HG02973 (cell line): ENCODE measurements at regions not wholly inside any gene's neighbourhood (a gene's known extent, or its start where the extent isn't known, plus 50 kb on each side); places are given as distances from the start of the nearest gene placed in this dataset.

ENCODE experiments used
- ATAC-seq: cut with Tn5 transposase; IDR thresholded peaks from one replicate; pipeline ENCODE4 v1.9.1; 2021; ENCODE audit warnings: moderate library complexity; ENCODE audit not compliant: unreplicated experiment

DNA sequence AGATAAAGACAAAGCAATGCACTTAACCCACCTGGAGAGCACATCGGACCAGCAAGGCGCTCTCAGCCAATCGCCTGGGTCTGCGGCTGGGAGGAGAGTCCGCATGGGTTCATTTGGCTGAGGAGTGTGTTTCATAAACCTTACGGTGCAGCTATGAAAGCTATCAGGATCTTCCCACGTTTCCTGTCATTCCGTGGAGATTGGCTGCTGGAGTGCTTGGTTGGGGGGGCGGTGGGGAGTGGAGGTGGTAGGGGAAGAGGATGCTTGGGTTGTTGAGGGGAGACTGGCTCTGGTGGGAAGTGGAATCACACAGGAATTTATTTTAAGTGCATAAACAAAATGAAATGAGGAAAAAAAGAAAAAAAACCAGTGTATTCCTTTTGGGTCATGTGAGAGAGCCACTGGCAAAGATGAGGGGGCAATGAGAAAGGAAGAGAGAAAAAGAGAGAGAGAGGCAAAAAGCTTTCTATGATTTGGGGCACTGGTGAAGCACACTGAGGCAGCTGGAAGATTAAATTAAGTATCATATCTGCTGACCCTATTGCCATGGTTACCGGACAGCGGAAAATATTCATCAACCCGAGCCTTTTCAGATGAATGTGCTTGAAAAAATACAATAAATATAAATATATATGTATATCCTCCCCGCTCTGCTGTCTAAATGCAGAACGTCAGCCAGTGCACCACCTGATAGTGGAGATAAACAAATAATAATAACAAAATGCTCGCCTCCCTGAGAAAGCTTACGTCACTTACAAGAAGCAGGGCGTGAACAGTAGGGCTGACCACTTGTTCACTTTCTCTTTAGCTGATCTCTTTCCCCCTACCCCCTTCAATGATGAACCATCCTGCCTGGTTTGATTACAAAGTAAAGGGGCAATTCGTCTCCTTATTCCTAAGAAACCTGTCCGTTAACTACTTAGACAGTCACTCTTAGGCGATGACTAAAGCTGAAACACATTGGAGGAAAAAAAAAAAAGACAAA lies 457.0 kb upstream of the ZFHX3 start:
- ATAC-seq = no peak

DNA sequence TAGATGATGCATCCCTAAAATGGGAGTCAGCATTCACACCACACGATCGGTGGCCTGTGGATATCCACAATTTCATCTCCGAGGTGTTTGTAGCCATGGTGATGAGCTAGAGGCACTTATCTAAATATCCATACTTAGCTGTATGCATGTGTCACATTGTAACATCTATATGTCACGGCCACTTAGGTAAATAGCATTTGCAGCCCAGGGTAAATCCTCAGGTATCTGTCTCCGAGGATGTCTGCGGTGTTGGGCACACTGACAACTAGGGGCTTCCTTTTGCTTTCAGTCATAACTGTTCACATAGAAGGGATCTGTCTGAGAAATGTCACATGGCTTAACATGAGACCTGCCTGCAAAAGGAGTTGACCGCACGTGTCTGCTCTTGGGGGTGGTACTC lies 455.2 kb upstream of the ZFHX3 start:
- no peak for ATAC-seq

DNA sequence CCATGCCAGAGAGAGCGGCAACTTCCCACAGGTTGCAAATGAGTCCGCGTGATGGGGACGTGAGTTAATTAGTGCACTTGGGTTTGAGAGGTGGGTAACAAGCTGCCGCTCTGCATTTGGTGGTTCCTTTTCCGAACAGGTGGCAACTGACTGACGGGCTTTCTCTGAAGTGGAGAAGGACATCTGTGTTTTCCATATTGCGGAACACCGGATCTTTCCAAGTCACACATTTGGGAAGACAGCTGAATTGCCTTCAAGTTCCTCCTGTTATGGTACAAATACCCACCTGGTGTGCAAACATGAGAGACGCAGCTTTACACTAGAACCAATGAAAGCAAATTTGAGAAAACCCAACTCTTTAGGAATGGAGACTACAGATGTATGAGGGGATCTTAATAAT lies 451.3 kb upstream of the ZFHX3 start:
- no peak for ATAC-seq

DNA sequence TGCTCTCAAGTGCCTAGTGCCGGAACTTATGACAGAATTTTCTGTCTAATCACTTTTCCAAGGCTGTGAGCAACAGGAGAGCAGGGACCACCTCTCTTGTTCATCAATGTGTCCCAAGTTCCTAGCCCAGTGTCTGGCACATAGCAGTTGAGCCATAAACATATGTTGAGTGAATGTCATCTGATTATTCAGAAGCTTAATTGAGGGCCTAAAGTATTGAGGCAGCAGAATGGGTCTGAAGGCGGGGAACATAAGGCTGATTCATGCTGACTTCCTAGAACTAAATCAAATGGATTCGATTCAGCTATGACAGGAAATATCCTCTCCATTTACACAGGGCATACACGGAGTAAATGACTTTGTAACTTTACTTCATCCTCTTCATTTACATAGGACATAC lies 438.0 kb upstream of the ZFHX3 start:
- ATAC-seq = no peak

- no peak for ATAC-seq
Observed at GRCh38 chr16:73483934-73484711, 436.2 kb upstream of the ZFHX3 start.

DNA sequence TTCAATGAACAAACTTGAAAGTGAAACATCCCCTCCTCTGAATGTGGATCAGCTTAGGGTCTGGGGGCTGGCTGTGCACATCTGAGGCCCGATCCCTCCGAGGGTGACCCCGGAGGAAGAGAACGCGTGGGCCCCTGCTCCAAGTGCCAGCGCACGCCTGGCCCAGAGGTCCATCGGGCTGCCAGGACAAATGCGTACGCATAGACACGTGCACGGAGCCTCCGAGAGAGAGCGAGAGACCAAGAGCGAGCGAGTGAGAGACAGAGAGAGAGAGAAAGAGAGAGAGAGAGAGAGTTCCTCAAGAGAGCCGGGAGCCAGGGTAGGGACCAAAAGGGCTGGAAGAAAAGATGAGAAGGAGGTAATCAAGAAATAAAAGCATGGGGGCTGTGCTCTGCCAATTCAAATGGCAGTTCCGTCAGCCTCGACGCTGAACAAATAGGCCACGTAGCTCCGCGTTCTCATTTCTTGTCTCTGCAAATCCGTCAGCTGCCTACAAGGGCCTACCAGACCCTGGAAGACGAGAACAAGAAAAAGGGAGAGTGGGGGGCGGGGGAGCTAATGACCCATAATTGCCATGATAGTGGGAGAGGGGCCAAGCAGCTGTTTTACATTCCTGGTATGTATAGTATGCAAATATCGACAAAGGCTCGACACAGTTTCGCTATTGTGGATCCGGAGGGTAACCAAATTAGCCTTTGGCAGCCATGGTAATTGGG lies 435.3 kb upstream of the ZFHX3 start:
- no peak for ATAC-seq

GRCh38 chr16:73482310-73482709 lies 434.4 kb upstream of the ZFHX3 start:
- ATAC-seq = no peak

- no peak for ATAC-seq
Observed at GRCh38 chr16:73480381-73480780, 432.5 kb upstream of the ZFHX3 start.

DNA sequence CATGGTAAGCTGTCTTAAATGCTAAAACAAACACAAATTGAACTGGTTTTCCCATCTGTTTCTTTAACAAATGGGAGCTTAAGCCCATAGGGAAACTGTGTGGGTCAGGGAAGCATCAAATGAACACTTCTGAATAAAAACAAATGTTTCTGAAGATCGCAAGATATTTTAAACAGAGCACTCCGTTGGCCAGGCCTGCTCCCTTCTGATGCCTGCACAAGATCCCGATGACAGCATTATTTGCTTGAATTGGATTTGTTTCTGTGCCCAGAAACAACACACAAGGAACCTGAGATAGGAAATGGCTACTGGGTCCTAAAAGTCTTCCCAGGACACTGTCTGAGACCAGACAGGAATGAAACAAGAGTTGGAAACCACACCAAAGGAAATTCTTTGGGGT lies 425.8 kb upstream of the ZFHX3 start:
- ATAC-seq = no peak

- no peak for ATAC-seq
Observed at GRCh38 chr16:73464834-73465233, 416.9 kb upstream of the ZFHX3 start.

DNA sequence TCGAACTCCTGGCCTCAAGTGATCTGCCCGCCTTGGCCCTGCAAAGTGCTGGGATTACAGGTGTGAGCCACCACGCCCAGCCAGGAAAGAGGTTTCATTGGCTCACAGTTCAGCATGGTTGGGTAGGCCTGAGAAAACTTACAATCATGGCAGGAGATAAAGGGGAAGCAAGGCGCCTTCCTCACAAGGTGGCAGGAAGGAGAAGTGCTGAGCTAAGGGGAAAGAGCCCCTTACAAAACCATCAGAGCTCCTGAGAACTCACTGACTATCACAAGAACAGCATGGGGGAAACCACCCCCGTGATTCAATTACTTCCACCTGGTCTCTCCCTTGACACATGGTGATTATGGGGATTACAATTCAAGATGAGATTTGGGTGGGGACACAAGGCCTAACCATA lies 411.7 kb upstream of the ZFHX3 start:
- no peak for ATAC-seq

GRCh38 chr16:73457851-73458250 lies 409.9 kb upstream of the ZFHX3 start:
- ATAC-seq = no peak

DNA sequence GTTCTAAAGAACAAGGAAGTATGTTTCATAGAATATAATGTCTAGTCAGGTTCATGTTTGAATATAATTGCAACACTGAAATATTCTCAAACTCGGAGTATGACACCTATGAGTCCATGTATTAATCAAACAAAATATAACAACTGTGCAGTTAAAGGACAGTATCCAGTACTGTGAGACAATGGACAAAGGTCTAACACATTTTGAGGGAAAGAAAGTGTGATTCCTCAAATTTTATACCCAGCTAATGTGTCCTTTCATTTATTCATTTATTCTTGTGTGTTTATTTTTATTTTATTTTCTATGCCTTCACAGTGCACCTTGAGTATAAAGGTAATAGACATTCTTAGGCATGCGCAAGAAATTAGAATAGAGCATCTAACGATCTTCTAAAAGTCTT lies 401.0 kb upstream of the ZFHX3 start:
- no peak for ATAC-seq

- ATAC-seq = no peak
Observed at GRCh38 chr16:73447846-73448245, 399.9 kb upstream of the ZFHX3 start.

DNA sequence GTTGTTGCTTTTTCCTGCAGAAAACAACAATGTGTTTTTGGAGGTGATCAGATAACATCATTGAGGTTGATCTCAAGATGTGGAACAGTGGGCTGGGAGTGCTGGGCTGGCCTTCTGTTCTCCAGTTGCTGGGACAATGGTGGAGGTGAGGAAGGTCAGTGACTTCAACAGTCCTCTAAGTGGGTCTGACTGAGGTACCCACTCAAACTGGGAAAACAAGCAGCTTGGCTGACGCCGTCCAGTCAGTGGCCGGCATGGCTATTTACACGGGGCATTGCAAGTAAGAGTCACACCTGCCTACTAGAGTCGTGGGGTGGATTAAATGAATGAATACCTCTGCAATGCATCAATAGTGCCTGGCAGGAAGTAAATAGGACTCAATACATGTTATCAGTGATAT lies 386.7 kb upstream of the ZFHX3 start:
- ATAC-seq = no peak

DNA sequence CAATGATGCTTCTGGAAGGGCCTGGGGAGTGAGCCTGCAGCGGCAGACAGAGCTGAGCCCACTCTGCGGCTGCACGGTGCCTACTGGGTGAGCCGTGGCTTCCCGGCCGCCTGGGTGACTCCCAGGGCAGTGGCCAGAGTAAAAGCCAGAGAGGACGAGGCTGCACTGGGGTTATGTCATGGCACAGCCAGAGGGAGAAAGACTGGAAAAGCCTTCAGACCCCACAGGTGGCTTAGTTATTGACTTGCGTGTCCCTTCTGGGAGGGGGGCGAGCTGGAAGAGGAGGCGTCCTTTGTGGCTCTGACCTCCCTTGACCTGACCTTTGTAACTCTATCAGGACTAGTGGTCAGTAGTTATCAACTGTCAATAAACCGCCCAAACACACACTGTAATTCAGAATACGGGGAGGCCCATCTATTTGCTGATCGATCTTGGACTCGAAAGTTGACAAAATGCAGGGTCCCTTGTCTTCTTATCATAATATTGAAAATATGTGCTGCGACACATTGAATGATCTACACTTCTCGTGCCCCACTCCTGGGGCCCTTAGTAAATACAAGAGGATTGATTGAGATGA lies 385.9 kb upstream of the ZFHX3 start:
- no peak for ATAC-seq

DNA sequence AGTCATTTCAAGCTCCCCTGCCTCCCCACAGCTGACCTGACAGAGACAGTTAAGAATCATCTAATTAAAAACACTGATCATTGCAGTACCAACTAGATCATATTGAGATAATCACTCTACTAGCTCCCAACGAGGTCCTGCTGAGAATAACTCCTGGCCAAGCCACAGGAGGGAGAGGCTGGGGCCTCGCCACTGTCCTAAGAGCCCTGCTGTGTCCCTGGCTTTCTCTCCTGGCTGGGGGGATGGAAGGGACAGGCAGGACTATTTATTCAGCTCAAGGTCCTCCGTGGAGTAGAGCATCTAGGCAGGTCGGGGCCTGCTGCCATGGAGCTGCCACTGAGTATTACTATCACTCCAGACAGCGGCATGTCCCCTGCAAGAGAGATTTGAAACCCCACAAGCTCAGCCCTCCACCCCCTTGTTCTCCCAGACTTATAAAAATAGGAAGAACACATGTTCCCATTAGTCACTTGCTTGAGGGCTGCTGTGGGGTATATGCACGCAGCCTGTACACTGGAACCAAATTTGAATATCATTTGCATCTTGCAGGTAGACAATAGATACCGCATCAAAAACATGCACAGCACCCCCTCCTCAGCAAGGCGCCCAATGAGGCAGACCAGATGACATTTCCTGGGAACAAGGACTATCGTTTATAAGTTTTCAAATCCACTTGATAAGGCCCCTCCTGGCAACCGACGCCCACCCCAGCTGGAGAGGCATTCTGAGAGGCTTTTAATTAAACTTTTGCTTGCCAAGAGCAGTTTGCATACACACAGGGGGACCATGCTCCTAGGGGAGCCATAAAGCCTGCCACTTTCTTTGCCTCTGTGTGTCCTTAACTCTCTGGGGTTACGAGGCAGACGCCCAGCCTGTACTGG lies 385.2 kb upstream of the ZFHX3 start:
- ATAC-seq = no peak

DNA sequence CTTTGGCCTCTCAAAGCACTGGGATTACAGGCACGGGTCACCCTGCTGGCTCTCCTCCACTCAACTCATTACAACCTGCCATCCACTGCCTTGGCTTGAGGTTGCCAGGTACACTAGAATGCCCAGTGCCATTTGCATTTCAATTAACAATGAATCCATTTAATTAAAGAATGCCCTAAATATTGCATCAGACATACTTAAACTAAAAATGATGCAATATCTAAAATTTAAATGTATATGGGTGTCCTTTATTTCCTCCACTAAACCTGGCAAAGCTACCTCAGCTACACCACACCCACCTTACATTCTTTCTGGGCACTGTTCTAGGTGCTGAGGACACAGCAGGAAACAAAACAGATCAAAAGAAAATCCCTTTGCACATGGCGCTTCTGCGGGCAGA lies 382.2 kb upstream of the ZFHX3 start:
- no peak for ATAC-seq

DNA sequence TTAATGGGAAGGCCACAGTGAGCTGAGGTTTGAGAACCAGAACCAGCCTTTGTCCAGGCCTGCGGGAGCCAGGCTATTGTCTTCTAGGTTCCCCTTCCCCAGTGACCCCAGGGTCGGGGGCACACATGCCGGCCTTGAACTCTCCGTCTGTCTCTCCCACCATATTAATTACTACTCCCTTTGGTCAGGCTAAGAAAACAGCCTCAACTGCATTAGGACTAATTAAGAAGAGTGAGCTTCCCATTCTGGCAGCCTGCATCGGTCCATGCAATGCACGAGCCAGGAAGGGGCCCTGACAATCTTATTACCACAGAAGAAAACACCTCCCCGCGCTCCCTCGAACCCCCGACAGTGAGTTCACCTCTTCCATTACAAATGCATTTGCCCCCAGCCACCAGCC lies 380.2 kb upstream of the ZFHX3 start:
- ATAC-seq = no peak

DNA sequence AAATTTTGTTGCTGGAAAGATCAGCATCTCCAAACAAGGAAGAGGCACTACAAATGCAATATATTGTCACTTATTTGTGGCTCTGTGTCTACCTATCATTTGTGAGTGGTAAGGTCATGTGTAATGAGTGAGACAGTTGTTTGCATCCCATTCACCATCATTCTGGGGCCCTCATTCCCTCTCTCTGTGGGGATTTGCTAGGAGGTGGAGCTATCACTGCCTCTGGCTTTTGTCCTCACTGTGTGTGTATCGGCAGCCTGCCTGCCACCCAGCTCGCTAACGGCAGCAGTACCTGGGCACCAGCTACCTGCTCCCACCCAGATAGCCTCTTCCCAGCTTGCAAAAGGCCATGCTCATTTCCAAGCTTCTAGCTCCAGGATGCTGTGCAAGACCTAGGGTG lies 379.2 kb upstream of the ZFHX3 start:
- no peak for ATAC-seq
